ENCODE measurements at regions not wholly inside any gene's neighbourhood (a gene's known extent, or its start where the extent isn't known, plus 50 kb on each side); places are given as distances from the start of the nearest gene placed in this dataset.

- no peak for DNase-seq (ENCODE audit: low spot score in 2 of 2)
- Histone ChIP-seq H3K27ac (no peak overlapping the region), H3K36me3 (no peaks in the 10 kb centered on the region), H3K9me3 (no peaks in the 10 kb centered on the region), H3K27me3 (no peaks in the 10 kb centered on the region), H3K4me1 (no peaks in the 10 kb centered on the region), H3K4me3 (no peak overlapping the region)
- TF ChIP-seq POLR2AphosphoS5 (IDR thresholded peaks at IDR 0.05) (no peak), CTCF (IDR thresholded peaks at IDR 0.05) (no peak), POLR2A (IDR thresholded peaks at IDR 0.05) (no peak)
- intact Hi-C loops (cut with DNase I; ENCODE audit: low total_unique reads): no loop called here
These were observed 243.0 kb downstream of the TTC8 start for GRCh38 chr14:89067293-89067972.

GRCh38 chr14:89078021-89078795 lies 253.8 kb downstream of the TTC8 start:
- Histone ChIP-seq H3K4me1 (no peaks in the 10 kb centered on the region), H3K36me3 (no peaks in the 10 kb centered on the region), H3K27me3 (no peaks in the 10 kb centered on the region), H3K4me3 (no peak overlapping the region), H3K9me3 (no peaks in the 10 kb centered on the region), H3K27ac (no peak overlapping the region)
- intact Hi-C loops (cut with DNase I; ENCODE audit: low total_unique reads): no loop called here
- no peak for DNase-seq (ENCODE audit: low spot score in 2 of 2)
- no peak for TF ChIP-seq CTCF (IDR thresholded peaks at IDR 0.05)

- no peaks in the 10 kb centered on the region for H3K9me3 ChIP-seq
- no peak for DNase-seq (ENCODE audit: low spot score in 2 of 2)
- no peak overlapping the region for H3K4me3 ChIP-seq
- TF ChIP-seq POLR2A (IDR thresholded peaks at IDR 0.05): no peak
- no peak for TF ChIP-seq POLR2AphosphoS5 (IDR thresholded peaks at IDR 0.05)
- no peak for TF ChIP-seq CTCF (IDR thresholded peaks at IDR 0.05)
- no peak overlapping the region for H3K27ac ChIP-seq
- no peaks in the 10 kb centered on the region for H3K27me3 ChIP-seq
- no peaks in the 10 kb centered on the region for H3K36me3 ChIP-seq
- intact Hi-C loops (cut with DNase I; ENCODE audit: low total_unique reads): no loop called here
- H3K4me1 ChIP-seq: no peaks in the 10 kb centered on the region
These were observed 260.8 kb downstream of the TTC8 start for GRCh38 chr14:89085231-89085731.

GRCh38 chr14:89085737-89086382 lies 261.4 kb downstream of the TTC8 start:
- Histone ChIP-seq H3K27me3 (no peaks in the 10 kb centered on the region), H3K27ac (no peak overlapping the region), H3K9me3 (no peaks in the 10 kb centered on the region), H3K4me3 (no peak overlapping the region), H3K36me3 (no peaks in the 10 kb centered on the region), H3K4me1 (no peaks in the 10 kb centered on the region)
- DNase-seq (ENCODE audit: low spot score in 2 of 2): no peak
- TF ChIP-seq CTCF (IDR thresholded peaks at IDR 0.05): no peak
- no peak for TF ChIP-seq POLR2AphosphoS5 (IDR thresholded peaks at IDR 0.05)
- no peak for TF ChIP-seq POLR2A (IDR thresholded peaks at IDR 0.05)
- intact Hi-C loops (cut with DNase I; ENCODE audit: low total_unique reads): no loop called here

- no peak overlapping the region for H3K27ac ChIP-seq
- H3K4me1 ChIP-seq: no peaks in the 10 kb centered on the region
- H3K27me3 ChIP-seq: no peaks in the 10 kb centered on the region
- no peak for TF ChIP-seq POLR2AphosphoS5 (IDR thresholded peaks at IDR 0.05)
- no peak for TF ChIP-seq POLR2A (IDR thresholded peaks at IDR 0.05)
- no peaks in the 10 kb centered on the region for H3K36me3 ChIP-seq
- no peak for DNase-seq (ENCODE audit: low spot score in 2 of 2)
- H3K4me3 ChIP-seq: no peak overlapping the region
- H3K9me3 ChIP-seq: no peaks in the 10 kb centered on the region
- intact Hi-C loops (cut with DNase I; ENCODE audit: low total_unique reads): no loop called here
These were observed 264.1 kb downstream of the TTC8 start for GRCh38 chr14:89088530-89088929.

Data from breast epithelium (tissue), 4 donors.